ENCODE measurements at regions not wholly inside any gene's neighbourhood (a gene's known extent, or its start where the extent isn't known, plus 50 kb on each side); places are given as distances from the start of the nearest gene placed in this dataset.

DNA sequence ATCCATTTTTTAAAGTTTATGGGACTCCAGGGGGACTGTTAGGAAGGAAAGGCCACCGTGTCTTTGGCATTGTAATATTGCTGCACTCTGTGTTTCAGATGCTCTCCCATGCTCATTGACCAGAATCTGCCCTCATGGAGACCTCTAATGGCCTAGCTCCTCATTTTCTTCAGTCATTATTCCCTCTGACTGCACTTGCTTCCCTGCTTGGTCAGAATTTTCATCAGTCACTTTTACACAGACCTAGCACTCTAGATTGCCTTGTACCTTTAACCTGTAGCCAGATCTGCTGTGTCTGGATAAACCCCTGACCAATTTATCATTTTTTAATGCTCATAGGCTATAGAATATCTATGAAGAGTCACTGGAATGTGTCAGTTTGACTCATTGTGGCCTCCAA, 155.5 kb upstream of the NUDT12 start:
- TF ChIP-seq CTCF (IDR thresholded peaks at IDR 0.05) (no peak), POLR2A (IDR thresholded peaks at IDR 0.05) (no peak)

Data from right lobe of liver (tissue), 4 donors.